ENCODE measurements at regions not wholly inside any gene's neighbourhood (a gene's known extent, or its start where the extent isn't known, plus 50 kb on each side); places are given as distances from the start of the nearest gene placed in this dataset.
"Not testable (repeated sequence)": the region's sequence is repeated elsewhere in the genome, so short reads cannot be mapped to it uniquely, and the experiment has no call there.

DNA sequence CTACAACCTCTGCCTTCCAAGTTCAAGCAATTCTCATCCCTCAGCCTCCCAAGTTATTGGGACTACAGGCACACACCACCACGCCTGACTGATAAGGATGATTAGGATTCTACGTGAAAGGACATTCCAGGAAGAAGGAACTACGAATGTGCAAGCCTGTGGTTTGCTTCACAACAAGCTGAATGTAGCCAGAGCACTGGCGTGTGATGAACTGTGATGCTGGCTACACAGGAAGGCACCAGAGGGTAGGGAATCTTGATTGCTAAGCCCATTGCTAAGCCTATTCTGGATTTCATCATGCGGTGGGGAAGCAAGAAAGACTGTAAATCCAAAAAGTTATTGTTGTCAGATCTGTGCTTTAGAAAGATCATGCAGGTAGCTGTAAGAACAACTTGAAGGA is 72.3 kb upstream of the SRRM3 start:
- no peak overlapping the region for H3K4me3 ChIP-seq (ENCODE audit: low read depth, low read length)
- DNase-seq (ENCODE audit: low read depth) = no peak
- TF ChIP-seq, protein P1, sequence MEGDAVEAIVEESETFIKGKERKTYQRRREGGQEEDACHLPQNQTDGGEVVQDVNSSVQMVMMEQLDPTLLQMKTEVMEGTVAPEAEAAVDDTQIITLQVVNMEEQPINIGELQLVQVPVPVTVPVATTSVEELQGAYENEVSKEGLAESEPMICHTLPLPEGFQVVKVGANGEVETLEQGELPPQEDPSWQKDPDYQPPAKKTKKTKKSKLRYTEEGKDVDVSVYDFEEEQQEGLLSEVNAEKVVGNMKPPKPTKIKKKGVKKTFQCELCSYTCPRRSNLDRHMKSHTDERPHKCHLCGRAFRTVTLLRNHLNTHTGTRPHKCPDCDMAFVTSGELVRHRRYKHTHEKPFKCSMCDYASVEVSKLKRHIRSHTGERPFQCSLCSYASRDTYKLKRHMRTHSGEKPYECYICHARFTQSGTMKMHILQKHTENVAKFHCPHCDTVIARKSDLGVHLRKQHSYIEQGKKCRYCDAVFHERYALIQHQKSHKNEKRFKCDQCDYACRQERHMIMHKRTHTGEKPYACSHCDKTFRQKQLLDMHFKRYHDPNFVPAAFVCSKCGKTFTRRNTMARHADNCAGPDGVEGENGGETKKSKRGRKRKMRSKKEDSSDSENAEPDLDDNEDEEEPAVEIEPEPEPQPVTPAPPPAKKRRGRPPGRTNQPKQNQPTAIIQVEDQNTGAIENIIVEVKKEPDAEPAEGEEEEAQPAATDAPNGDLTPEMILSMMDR (conservative IDR thresholded peaks at IDR 0.05; ENCODE audit: low read depth, low read length) = no peak

DNA sequence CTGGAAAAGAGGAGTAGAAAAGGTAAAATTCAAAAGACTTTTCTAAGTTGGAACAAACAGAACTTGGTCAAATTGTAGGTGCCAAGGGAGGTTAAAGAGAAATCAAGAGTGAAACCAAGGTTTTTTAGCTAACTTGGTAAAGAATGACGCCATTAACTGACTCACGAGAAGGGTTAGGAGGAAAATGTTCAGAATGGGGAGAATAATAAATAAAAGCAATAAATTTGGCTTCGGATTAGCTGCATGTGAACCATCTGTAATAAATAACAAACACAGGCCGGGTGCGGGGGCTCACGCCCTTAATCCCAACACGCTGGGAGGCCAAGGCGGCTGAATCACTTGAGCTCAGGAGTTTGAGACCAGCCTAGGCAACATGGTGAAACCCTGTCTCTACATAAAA is 71.9 kb upstream of the SRRM3 start:
- DNase-seq (ENCODE audit: low read depth) = no peak
- H3K4me3 ChIP-seq (ENCODE audit: low read depth, low read length) = no peak overlapping the region
- TF ChIP-seq, protein P1 (conservative IDR thresholded peaks at IDR 0.05; ENCODE audit: low read depth, low read length) = no peak

DNA sequence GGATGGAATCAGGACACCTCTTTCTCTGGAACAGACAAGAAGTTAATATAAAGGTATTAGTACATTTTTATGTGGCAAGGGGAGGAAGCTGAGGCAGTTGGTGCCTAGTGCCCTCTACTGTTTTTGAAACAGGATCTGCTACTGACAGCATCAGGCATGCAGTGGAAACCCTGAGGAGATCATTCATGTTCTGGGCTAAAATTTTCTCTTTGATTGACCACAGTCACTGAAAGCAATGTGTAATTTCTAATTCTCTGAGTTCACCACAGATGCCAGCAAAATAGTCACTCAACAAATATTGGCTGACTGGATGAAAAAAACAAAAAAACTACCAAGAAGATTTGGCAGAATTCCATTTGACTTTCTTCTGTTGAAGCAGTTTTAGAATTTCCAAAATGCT is 71.0 kb upstream of the SRRM3 start:
- DNase-seq (ENCODE audit: low read depth); H3K4me3 ChIP-seq (ENCODE audit: low read depth, low read length): not testable (repeated sequence)
- TF ChIP-seq, protein P1 (conservative IDR thresholded peaks at IDR 0.05; ENCODE audit: low read depth, low read length) = peak; percentile 62

DNA sequence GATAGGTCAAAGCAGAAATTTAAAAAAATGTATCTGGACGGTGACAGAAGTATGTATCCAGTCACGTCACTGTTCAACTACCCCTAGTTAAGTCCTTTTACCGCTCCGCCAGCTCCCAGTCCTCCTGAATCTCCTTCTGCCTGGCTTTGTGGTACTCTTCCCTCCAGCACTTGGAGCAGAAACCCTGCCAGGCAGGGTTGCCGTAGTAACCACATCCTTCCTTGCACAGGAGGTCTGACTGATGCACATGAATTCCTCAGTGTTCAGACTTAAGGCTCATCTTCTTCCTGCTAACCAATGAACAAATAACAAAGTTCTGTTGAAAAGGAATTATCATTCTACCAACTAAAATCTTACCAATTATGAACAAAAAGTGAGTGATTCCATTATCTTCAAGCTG is 69.8 kb upstream of the SRRM3 start:
- H3K4me3 ChIP-seq (ENCODE audit: low read depth, low read length) = not testable (repeated sequence)

DNA sequence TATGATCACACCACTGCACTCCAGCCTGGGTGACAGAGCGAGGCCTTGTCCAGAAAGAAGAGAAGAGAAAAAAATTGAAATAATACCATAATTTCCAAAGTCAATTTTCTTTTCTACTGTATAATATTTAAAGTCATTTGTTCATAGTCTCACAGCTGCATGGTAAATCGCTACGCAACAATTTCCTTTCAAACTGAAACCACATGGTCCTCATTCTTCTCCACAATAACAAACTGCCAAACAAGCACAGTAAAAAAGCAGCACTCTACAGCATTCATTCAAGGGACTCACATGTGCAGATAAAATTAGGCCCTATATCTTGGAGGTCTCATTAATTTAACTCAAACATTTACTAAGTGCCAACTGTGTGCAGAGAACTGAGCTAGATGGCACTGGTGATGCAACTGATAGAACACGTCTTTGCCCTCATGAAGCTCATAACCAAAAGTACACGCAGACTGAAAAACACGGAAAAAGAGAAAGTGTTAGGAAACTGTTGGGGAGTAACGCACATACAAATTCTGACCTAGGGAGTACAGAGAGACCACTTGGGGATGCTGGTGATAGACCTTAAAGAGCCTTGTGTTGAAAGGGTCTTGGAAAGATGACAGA is 68.4 kb upstream of the SRRM3 start:
- TF ChIP-seq, protein P1 (conservative IDR thresholded peaks at IDR 0.05; ENCODE audit: low read depth, low read length) = no peak

More for the DNA sequence above, 69.8 kb upstream of the SRRM3 start:
- DNase-seq (ENCODE audit: low read depth) = not testable (repeated sequence)

DNA sequence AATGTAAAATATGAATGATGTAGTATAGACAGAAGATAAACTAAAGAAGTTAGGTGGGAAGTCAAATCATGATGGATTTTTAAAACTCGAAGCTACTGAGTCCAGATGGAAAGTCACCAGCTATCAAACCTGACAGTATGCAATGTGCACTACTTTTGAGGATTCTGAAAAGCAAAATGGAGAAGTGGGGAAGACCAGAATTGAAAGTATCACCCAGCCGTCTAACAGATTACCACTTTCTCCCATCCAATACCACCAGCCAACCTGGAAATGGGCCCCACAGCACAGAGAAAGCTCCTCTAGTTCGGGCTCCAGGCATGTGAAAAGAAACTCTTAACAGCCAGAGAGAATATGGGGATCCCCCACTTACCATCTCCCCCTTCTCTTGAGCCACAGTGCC is 67.9 kb upstream of the SRRM3 start:
- no peak overlapping the region for H3K4me3 ChIP-seq (ENCODE audit: low read depth, low read length)
- no peak for DNase-seq (ENCODE audit: low read depth)
- TF ChIP-seq, protein P1 (conservative IDR thresholded peaks at IDR 0.05; ENCODE audit: low read depth, low read length) = no peak

More for the DNA sequence above, 68.4 kb upstream of the SRRM3 start:
- H3K4me3 ChIP-seq (ENCODE audit: low read depth, low read length) = no peak overlapping the region
- no peak for DNase-seq (ENCODE audit: low read depth)

DNA sequence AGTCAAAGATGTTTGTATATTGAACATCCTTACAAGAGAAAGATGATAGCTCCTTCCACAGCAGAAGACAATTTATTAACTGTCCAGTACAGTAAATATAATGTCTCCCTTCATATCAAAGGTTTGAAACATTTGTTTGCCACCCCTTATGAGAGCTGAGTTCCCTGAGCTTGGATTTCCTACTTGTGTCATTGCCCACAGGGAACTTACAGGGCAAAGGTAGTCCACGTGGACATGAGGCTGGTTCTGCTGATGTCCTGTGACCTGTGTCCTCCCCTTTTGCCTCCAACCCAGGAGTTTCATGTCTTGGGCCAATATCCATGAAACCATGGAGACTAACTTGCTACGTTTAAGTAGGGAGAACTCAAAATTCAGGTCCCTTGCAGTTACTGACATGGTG is 66.4 kb upstream of the SRRM3 start:
- H3K4me3 ChIP-seq (ENCODE audit: low read depth, low read length); DNase-seq (ENCODE audit: low read depth): not testable (repeated sequence)

DNA sequence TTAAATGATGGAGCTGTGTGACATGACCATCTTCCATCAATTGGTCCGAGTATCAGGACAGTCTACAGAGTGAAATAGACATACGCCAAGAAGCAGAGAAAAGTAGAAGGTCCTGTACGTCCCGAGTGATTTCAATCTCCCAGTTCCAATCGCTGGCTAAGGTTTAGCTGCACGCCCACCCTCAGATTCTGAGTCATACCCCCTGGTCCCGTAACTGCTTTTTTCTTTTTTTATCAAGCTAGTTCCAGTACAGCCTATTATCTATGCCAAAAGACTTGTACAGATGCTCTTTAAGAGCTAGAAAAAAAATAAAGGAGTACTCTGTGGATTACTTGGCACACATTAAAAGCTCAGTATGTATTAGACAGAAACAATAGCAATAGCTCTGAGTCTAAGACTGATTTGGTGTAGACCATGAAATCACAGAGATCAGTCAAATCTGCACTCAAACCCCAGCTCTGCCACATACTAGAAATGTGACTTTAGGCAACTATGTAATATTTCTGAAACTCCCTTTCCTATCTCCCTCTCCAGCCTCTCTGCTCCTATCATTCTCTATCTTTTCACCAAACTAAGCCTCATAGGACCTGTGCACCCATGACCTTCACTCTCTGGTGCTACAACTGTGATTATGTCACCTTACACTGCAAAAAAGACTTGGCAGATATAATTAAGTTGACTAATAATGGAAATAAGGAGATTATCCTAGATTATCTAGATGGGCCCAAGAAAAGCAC is 63.0 kb upstream of the SRRM3 start:
- not testable (repeated sequence) for H3K4me3 ChIP-seq (ENCODE audit: low read depth, low read length); DNase-seq (ENCODE audit: low read depth)
